ENCODE measurements at regions not wholly inside any gene's neighbourhood (a gene's known extent, or its start where the extent isn't known, plus 50 kb on each side); places are given as distances from the start of the nearest gene placed in this dataset.

DNA sequence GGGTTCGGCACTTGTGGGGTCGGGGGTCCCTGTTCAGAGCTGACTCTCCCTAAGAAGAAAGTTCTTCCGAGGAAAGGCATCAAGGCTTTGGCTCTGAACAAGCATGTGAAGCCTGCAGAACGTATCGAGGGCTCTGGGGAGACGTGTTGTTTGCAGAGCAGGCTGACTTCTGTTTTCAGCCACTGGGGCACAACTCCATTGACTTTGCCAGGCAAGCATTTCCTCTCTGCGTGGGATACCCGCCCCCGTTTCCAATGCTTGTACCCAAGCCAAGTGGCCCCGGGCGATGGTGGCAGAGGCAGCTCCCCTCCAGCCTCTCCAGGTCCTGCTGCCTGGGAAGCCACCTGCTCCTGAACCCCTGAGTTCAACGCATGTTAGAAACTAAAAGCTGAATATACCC is 255.7 kb downstream of the RBFOX3 start:
- DNase-seq (ENCODE audit: low read depth in 1 of 2, low spot score in 1 of 2), result no peak

- no peak for DNase-seq (ENCODE audit: low read depth in 1 of 2, low spot score in 1 of 2)
Measured at GRCh38 chr17:79354173-79354820, 256.6 kb downstream of the RBFOX3 start.

DNA sequence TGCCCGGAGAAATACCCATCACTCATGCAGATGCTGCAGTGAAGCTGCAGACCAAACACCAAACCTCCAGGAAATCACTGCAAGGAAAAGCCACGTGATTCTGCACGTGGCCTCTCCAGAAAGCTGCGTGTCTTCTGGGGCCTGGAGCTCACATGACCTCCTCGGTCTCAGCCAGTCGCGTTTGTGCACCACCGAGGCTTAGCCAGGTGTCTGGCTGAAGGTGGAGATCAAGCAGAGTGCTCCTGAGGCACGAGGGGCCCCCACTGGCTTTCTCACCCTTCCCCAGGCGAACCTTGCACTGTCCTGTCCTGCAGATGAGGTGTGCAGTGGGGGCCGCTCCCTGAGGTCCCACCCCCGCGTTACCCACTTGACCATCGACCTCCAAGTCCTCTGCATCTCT is 257.3 kb downstream of the RBFOX3 start:
- no peak for DNase-seq (ENCODE audit: low read depth in 1 of 2, low spot score in 1 of 2)

- DNase-seq (ENCODE audit: low read depth in 1 of 2, low spot score in 1 of 2), result no peak
Measured at GRCh38 chr17:79353016-79353415, 257.8 kb downstream of the RBFOX3 start.

GRCh38 chr17:79350533-79350932 is 260.3 kb downstream of the RBFOX3 start:
- DNase-seq (ENCODE audit: low read depth in 1 of 2, low spot score in 1 of 2), result no peak

DNA sequence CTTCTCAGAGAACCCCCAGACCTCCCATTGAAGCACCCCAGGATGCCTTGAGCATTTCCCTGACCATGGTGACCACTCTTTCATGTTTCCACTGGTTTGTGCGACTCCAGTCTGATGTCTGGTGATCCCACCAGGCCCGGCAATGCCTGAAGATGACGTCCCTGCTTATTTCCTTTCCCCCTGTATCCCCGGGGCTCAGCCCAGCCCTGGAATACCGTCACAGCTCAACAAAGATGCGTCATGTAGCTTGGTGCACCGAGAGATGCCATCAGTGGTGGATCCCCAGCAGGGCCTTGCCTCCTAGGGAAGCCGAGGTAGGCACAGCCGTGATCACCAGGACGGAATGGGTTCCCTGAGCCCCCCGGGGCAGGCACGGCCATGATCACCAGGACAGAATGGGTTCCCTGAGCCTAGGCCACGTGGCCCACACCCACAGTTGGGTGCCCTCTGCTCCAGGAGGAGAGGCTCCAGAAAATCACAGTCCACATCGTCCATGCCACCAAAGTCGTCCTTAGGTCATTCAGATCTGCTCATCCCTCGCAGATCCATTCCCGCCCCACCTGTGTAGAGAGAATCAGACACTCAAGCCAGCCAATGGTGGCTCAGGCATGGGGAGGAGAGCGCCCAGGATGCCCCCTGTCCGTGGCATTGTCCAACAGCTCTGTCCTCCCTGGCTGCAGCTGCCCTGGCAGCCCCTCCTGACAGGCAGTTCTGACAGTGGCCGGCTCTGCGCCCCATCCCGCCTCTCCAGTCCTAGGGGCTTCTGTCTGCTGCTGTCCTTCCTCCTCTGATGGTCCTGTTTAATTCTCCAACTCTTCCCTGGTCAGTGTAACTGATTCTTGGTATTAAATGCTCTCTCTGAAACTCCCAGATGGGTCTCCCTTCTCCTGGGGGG is 261.1 kb downstream of the RBFOX3 start:
- DNase-seq (ENCODE audit: low read depth in 1 of 2, low spot score in 1 of 2), result no peak

GRCh38 chr17:79342376-79342775 is 267.8 kb downstream of the ENGASE start:
- DNase-seq (ENCODE audit: low read depth in 1 of 2, low spot score in 1 of 2), result no peak

- DNase-seq (ENCODE audit: low read depth in 1 of 2, low spot score in 1 of 2), result no peak
Measured at GRCh38 chr17:79341816-79342215, 267.2 kb downstream of the ENGASE start.

- no peak for DNase-seq (ENCODE audit: low read depth in 1 of 2, low spot score in 1 of 2)
Measured at GRCh38 chr17:79341222-79341780, 266.7 kb downstream of the ENGASE start.

DNA sequence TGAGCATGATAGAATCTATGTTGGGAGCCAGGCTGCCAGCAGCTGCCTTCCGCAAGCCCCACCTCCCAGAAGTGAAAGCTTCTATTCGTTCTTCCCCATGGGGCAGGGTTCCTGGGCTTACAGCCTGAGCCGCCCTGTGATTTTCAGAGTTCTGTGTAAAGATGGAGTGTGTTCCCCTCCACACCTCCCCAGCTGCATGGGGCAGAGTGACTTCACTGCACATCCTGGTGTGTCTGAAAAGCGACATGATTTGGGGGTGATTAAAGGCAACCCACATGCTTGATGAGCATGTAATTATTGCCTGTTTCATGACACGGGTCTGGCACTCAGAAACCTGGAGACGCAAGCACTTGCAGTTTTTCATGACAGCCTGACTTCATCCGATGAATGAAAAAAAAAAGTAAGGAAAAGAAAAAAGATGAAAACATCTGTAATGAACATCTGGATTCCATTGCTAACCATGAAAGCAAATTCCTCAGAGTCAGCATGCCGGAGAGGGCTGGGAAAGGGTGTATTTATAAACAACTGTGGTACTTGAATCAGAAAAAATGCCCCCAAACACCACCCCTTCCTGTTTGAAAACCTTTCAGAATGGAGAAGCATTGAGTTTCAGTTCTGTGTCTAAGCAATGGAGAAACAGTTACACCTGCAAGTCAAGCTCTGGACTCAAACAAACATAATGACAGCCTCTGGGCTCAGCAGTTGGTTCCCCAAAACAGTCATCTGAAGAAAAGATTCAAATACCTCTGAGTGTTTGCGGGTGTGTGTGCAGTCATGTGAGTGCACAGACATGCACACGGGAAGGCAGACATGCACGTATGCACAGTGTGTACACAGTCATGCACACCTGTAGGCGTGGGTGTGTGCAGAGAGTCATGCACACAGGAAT is 266.0 kb downstream of the ENGASE start:
- no peak for DNase-seq (ENCODE audit: low read depth in 1 of 2, low spot score in 1 of 2)

DNA sequence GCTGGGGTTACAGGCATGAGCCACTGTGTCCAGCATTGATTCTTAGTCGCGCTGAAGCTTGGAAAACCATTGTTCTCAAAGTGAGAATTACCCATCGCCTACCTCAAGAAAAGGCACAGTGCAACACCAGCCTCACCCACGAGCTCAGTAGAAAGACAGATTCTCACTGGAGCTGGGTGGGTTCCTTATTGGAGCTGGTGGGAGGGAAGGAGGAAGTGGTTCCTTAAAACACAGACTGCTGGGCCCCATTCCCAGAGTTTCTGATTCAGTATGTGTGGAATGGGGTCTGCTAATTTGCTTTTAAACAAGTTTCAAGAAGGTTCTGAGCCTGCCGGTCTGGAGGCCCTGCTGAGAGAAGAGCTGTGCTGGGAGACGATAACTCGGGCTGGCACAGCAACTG is 264.7 kb downstream of the ENGASE start:
- DNase-seq (ENCODE audit: low read depth in 1 of 2, low spot score in 1 of 2), result no peak

GRCh38 chr17:79338604-79339003 is 264.0 kb downstream of the ENGASE start:
- DNase-seq (ENCODE audit: low read depth in 1 of 2, low spot score in 1 of 2), result no peak

- DNase-seq (ENCODE audit: low read depth in 1 of 2, low spot score in 1 of 2), result no peak
Measured at GRCh38 chr17:79338152-79338551, 263.5 kb downstream of the ENGASE start.

GRCh38 chr17:79337053-79337452 is 262.4 kb downstream of the ENGASE start:
- no peak for DNase-seq (ENCODE audit: low read depth in 1 of 2, low spot score in 1 of 2)

DNA sequence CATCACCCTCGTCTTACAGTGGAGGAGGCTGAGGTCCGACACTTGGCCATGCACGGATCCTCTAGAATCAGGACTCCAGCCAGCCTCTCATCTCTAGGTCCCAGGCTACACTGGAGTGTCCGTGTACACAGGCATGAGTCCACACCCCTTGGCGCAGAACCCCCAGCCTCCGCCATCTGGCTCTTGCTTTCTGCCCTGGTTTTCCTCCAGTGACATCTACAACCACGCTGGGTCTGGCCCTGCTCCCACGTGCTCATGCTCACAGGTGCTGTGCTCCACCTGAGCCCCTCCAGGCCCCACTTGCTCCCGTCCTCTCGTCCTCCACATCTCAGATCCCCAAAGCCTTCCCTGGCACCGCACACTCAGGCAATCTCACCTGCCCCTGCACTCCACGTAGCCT is 260.8 kb downstream of the ENGASE start:
- no peak for DNase-seq (ENCODE audit: low read depth in 1 of 2, low spot score in 1 of 2)

- no peak for DNase-seq (ENCODE audit: low read depth in 1 of 2, low spot score in 1 of 2)
Measured at GRCh38 chr17:79332011-79332554, 257.5 kb downstream of the ENGASE start.

DNA sequence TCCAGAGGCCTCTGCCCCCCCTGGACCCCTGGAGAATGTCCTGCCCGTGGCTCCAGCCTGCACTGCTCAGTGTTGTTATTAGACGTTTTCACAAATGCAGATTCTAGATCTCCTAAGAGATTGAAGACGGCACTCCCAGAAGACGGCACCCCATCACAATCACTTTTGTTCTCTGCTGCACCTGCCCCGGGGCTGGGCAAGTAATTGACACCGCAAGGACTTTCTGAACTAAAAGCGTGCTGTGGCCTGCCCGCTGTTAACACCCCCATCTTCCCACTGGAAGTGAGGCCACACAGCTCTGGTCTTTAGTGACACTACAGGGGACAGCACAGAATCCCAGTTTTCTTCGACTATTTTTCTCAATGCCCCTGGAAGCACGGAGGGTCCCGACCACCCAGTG is 256.9 kb downstream of the ENGASE start:
- no peak for DNase-seq (ENCODE audit: low read depth in 1 of 2, low spot score in 1 of 2)

GRCh38 chr17:79330696-79331095 is 256.1 kb downstream of the ENGASE start:
- DNase-seq (ENCODE audit: low read depth in 1 of 2, low spot score in 1 of 2), result no peak

DNA sequence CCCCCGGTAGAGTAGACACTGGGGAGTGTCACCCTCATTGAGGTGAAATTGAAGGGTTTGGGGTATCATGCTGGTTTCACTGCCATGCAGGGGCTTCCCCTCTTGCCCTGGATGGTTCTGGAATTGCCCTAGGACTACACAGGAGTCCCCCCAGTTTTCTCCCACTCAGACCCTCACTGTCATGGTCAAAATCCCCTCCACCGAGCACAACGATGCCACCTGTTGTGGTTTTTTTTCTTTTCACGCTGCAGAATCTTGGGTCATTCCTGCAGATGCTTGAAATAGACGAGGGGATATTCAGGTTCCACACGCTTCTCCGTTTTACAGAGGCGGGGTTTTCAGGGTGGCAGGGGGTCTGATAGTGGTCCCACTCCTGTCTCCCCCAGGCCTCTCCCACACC is 255.6 kb downstream of the ENGASE start:
- DNase-seq (ENCODE audit: low read depth in 1 of 2, low spot score in 1 of 2), result no peak

- no peak for DNase-seq (ENCODE audit: low read depth in 1 of 2, low spot score in 1 of 2)
Measured at GRCh38 chr17:79326814-79327213, 252.2 kb downstream of the ENGASE start.

Data from activated CD4-positive, alpha-beta T cell treated with anti-CD3 and anti-CD28 coated beads, Interleukin-2, amount 50 U/mL, for 24 hours (primary cell).